ENCODE measurements at regions not wholly inside any gene's neighbourhood (a gene's known extent, or its start where the extent isn't known, plus 50 kb on each side); places are given as distances from the start of the nearest gene placed in this dataset.

DNA sequence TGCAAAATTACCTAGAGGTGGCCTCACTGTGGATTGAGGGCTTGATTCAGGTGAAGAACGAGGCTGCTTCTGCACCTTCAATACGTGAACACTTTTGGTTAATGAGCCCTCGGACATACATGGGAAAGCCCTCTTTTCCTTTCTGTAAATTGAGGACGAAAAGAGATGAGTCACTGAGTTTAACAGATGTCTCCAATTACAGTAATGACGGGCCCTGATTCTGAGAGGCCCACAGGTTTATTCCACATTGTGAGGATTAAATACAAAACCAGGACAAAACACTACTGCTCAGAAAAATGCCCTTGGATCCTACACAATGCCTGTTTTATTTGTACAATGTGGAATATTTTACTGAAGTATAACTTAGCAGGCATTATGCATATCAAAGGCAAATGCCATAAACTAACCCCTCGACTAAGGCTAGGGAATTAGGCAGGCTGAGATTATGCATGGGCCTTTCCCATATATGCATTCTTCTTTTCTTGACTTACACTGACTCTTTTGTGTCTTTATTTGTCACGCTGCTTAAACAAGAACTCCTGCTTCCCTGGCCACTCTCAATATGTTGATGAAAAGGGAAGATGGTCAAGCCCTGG, 819.9 kb downstream of the OLFM4 start:
- no peak for DNase-seq (ENCODE audit: low read depth)

DNA sequence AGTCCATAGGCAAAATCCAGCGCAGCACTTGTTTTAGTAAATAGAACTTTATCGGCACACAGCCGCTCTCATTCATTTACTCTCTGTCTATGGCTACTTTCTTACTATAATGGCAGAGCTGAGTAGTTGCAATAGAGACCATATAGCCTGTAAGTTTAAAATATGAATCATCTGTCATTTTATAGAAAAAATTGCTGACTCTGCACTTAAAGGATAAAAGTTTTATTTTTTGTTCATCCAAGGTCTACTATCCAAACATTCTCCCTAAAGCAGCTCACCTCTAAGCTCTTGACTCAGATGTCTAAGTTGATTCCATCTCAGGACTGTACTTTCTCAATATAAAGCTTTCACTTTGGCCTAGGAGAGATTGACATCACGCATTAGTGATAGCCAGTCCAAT, 825.7 kb downstream of the OLFM4 start:
- no peak for DNase-seq (ENCODE audit: low read depth)

DNA sequence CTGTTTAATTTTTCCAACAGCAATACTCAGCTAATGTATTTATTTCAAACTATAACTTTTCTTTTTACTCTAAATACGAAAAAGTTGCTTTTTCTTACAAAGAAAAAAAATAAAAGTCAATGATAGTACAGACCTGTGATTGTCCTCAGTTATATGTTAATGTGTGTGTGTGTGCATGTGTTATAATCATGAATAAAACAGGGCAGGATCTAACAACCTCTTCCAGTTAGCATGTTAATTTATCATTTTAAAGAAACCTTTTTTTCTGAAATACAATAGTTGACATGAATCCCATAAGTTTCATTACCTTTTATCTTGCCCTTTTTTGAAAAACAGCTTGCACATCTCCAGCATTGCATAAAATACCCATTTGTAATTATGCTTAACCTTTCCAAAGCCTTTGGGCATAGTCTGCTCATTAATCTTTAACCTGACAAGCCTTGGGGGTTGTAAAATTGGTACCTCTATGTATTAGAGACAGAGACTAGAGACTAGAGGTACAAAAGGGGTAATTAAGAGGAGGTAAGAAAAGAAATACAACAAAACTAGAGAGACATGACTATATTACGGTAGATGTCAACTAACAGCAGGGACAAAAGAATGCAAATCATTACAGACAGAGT, 828.1 kb downstream of the OLFM4 start:
- DNase-seq (ENCODE audit: low read depth): no peak

DNA sequence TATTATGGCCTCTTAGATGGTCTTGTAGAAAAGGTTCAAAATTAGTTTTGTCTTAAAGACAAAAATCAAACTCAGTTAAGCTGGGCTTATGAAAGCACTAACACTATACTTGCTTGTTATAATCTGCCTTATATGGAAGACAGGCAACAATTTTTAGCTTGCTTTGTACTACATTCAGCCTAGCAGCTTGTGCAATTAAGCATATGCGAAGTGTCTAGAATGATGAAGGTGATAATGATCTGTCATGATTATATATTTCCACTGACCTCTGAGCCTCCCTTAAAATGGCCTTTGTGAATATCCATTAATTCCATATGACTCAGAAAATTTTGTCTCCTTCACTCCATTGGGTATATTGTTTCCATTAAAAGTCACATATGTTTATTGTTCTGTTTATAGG, 834.9 kb downstream of the OLFM4 start:
- no peak for DNase-seq (ENCODE audit: low read depth)

DNA sequence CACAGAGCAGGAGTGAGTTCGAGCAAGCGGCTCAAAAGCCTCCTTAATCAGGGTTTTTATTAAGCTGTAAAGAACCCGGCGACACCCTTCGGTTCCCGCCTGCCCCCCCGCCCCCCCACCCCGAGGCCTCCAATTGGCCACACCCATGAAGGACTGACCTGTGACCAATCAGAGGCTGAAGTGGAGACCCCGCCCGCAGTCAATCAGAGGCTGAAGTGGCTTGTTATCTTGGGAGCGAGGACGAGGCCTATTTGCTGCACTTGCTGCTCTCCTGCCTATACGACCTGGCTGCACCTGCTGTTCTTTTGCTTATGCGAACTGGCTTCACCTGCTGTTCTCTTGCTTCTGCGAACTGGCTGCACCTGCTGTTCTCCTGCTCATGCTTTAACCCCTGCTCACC, 844.9 kb downstream of the OLFM4 start:
- no peak for DNase-seq (ENCODE audit: low read depth)

DNA sequence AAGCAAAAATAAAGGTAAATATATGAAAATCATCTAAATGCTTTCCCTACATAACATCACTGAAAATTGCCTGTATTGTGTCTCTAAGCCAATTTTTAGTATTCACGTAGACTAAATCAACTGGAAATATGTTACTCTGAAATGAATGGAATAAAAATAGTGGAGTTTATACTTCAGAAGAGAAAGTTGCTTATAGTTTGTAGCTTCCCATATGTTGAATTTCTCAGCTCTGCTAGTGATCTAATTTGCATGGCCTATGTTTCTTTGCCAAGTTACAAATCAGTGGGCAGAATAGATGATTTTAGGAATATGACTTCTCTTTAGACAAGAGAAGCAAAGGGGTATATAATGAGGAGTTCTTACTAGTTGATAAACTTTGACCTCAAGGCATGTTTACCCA, 850.2 kb downstream of the OLFM4 start:
- DNase-seq (ENCODE audit: low read depth): no peak

DNA sequence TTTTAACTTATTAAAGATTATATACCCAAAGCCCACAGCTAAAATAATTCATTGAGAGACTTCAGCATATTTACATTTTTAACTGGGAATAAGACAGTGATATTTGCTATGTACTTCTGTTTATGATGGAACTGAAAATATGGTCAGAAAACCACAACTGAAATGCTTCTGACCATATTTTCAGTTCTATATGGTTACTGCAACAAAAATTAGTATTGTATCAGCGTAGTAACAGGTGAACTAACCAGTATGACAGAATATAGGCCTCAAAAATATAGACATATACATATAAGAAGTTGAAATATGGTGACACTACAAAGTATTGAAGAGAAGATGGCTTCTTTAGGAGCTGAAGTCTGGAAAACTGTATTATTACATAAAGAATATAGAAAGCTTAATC, 857.4 kb downstream of the OLFM4 start:
- DNase-seq (ENCODE audit: low read depth): no peak

DNA sequence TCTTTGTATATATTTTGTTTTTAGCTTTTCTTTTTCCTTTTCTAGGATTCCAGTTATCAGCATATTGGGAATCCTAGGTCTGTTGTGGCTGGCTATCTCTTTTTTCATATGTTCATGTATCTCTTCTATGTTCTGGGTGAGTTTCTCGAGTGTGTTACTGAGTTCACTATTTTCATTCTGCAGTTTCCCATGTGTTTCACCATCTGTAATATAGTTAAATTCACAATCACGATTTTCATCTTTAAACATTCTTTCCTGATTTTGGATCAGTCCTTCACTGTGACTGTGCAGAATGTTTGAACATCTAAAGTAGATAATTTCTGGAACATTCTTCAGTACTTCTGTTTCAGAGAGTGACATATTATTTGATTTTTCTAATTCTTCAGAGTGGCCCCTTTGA, 862.1 kb downstream of the OLFM4 start:
- DNase-seq (ENCODE audit: low read depth): no peak

DNA sequence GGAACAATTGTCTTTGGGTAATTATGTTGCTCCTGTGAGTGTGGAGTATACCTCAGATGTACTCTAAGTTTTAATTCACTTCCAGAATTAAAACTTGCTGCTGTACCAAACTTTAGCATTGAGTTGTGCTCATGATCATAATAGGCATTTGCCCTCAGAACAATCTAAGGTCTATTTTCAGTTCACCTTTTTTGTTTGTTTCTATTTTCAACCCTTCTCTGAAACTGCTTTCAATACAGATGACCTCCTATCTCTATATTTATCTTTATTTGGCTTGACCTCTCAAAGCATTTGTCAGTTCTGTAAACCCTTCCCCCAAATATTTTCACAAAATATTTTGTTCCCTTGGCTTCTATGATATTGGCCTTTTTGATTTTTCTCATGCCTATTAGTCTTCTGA, 873.0 kb downstream of the OLFM4 start:
- DNase-seq (ENCODE audit: low read depth): no peak

DNA sequence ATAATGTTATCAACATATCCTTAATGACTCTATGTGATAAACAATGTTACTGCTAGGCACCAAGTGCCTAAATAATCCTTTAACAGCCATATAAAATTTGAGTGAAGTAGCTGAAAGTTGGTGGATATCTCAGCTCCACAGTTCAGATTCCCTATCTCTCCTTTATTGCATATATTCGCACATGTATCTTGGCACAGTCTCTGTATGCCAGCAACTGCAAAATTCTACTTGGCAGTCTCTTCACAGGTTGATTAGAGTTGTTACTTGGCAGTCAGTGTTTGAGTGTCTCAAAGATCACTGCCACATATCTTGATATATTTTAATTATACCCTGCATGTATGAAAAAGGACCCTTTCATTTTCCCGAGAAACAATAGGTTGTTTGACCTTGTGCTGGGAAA, 879.3 kb downstream of the OLFM4 start:
- no peak for DNase-seq (ENCODE audit: low read depth)

DNA sequence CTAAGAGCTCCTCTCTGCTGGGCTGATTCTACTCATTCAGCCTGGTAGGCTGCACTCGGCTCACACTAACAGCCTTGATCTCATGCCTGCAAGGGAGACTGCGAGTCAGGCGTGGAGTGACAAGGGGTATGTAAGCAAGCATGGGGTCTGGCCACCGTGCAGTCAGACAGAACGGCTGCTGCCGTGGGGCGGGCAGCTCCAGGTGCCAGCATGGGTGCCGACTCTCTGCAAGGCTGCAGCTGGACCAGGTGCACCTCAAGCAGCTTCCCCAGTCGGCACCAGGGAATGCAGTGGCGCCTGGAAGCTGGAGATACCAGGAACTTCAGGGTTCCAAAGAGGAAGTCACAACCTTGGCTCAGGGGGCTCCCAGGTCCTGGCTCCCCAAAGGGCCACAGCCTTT, 892.3 kb downstream of the OLFM4 start:
- no peak for DNase-seq (ENCODE audit: low read depth)

DNA sequence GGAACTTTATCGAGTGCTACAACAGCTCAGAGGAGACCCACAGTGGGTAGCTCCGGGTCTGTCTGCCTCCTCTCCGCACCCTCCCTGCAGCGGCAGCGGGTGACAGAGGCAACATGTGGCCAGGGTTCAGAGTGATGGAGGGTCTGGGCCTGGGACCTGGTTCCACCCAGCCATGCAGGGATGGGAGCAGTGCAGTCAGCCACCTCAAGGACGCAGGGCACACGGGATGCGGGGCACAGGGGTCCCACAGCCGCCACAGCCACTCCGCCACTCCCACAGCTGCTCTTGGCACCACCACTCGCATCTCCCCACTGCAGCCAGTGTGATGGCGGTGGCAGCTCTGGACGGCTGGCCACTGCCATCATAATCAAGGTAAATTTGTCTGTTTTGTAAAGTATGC, 892.9 kb downstream of the OLFM4 start:
- DNase-seq (ENCODE audit: low read depth): no peak

DNA sequence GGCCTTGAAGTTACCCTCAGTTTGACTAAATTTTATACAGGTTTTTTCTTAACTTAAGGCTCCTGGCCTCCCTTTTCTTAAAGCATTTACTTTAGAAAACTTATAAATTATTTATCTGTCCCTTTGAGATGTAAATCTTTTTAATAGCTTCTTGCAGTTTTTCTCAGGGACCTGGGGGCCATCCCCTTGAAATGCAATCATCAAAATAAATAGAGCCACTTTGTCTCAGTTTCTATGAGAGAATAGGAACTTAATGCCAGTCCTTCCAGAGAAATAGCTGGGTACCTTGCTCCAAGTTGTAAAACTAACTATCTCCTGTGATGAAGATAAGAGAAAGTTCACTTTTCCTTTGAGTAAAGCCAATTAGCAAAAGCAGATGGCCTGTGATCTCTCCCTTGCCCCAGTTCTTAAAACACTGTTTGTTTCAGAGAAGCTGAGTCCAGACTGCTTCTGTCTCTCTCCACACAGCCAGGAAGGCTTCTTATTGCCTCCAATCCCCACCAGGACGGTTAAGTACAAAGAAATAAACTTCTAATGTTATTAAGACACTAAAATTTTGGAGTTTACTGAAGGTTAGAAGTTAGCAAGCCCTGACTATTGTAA, 913.1 kb downstream of the OLFM4 start:
- no peak for DNase-seq (ENCODE audit: low read depth)

DNA sequence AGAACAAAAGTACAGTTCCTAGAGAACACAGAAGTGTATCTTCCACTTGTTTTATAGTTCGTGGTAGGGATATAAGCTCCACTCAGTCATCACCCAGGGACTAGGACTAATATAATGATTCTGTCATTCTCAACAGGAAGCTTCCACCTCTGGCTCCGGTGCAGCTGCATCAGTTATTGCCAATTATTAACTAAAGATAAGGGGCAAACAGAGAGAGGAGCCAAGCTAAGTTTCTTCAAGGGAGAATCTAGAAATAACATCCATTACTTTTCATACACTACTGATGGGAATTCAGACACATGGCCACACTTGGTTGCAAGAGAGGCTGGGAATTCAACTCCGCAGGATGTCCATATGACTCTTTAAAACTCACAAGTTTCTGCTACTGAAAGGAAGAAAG, 917.9 kb downstream of the OLFM4 start:
- no peak for DNase-seq (ENCODE audit: low read depth)

DNA sequence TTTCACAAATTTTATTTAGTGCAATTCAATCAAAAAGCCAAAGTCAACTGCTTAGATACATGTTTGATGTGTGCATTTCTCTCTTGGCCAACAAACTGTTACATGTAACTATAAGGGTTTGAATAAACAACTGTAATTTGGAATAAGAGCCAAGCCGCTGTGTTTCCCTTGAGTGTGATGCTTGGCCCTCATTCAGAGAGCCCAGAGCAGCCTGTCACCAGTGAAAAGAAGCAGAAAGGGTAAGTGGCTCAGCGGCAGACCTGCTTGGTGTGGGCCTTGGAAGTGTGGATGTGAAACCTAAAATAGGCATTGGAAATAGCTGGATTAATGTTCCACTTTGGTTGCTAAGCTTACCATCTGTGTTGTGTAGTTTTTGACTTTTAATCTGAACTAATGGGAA, 924.6 kb downstream of the OLFM4 start:
- no peak for DNase-seq (ENCODE audit: low read depth)

Data from M059J (cell line).